ENCODE measurements at regions not wholly inside any gene's neighbourhood (a gene's known extent, or its start where the extent isn't known, plus 50 kb on each side); places are given as distances from the start of the nearest gene placed in this dataset.

GRCh38 chr10:43863859-43864591, 215.3 kb upstream of the ZNF32 start:
- DNase-seq, result no peak

- no peak for DNase-seq
Measured at GRCh38 chr10:43863270-43863669, 214.6 kb upstream of the ZNF32 start.

- DNase-seq, result no peak
Measured at GRCh38 chr10:43862756-43863155, 214.1 kb upstream of the ZNF32 start.

- DNase-seq, result no peak
Measured at GRCh38 chr10:43861966-43862751, 213.5 kb upstream of the ZNF32 start.

GRCh38 chr10:43859016-43859525, 210.4 kb upstream of the ZNF32 start:
- DNase-seq, result no peak

- no peak for DNase-seq
Measured at GRCh38 chr10:43857931-43858315, 209.2 kb upstream of the ZNF32 start.

GRCh38 chr10:43857206-43857930, 208.7 kb upstream of the ZNF32 start:
- DNase-seq, result no peak

- DNase-seq, result no peak
Measured at GRCh38 chr10:43856299-43856698, 207.6 kb upstream of the ZNF32 start.

- no peak for DNase-seq
Measured at GRCh38 chr10:43855667-43856210, 207.1 kb upstream of the ZNF32 start.

- DNase-seq, result no peak
Measured at GRCh38 chr10:43854007-43854406, 205.3 kb upstream of the ZNF32 start.

GRCh38 chr10:43853369-43853768, 204.7 kb upstream of the ZNF32 start:
- no peak for DNase-seq

GRCh38 chr10:43852644-43853214, 204.0 kb upstream of the ZNF32 start:
- no peak for DNase-seq

- no peak for DNase-seq
Measured at GRCh38 chr10:43852149-43852548, 203.5 kb upstream of the ZNF32 start.

- no peak for DNase-seq
Measured at GRCh38 chr10:43851030-43851429, 202.3 kb upstream of the ZNF32 start.

- no peak for DNase-seq
Measured at GRCh38 chr10:43849551-43849950, 200.9 kb upstream of the ZNF32 start.

GRCh38 chr10:43846968-43847367, 198.3 kb upstream of the ZNF32 start:
- no peak for DNase-seq

GRCh38 chr10:43846187-43846680, 197.6 kb upstream of the ZNF32 start:
- DNase-seq, result peak; percentile 20

- no peak for DNase-seq
Measured at GRCh38 chr10:43845121-43845520, 196.4 kb upstream of the ZNF32 start.

GRCh38 chr10:43844221-43844620, 195.5 kb upstream of the ZNF32 start:
- no peak for DNase-seq

- no peak for DNase-seq
Measured at GRCh38 chr10:43843321-43844101, 194.8 kb upstream of the ZNF32 start.

GRCh38 chr10:43842496-43842895, 193.8 kb upstream of the ZNF32 start:
- DNase-seq, result no peak

- no peak for DNase-seq
Measured at GRCh38 chr10:43842072-43842471, 193.4 kb upstream of the ZNF32 start.

Data from activated effector memory CD4-positive, alpha-beta T cell treated with Interleukin-2 at 50 U/mL for 16 hours (primary cell).